Activated B cell treated with CpG ODN at 0.5 μM for 24 hours (primary cell): ENCODE measurements at regions not wholly inside any gene's neighbourhood (a gene's known extent, or its start where the extent isn't known, plus 50 kb on each side); places are given as distances from the start of the nearest gene placed in this dataset.

ENCODE experiments used
- ATAC-seq: fragments of 200-7000 bp; cut with Tn5 transposase; one replicate; pipeline ENCODE4 v1.10.0; 2021; ENCODE audit warnings: low read depth, mild to moderate bottlenecking, moderate library complexity
- CTCF ChIA-PET: fragments of 350-600 bp; sonication (Branson Sonifier 250); formaldehyde crosslinking; loops from one replicate; lab custom pipeline; 2021; ENCODE audit warnings: antibody characterized with exemption; lab: Charles Lee
- POLR2A ChIA-PET: fragments of 350-600 bp; sonication (Branson Sonifier 250); formaldehyde crosslinking; loops from one replicate; lab custom pipeline; 2021; ENCODE audit warnings: antibody characterized with exemption; lab: Charles Lee
- DNase-seq: peaks from one replicate; pipeline ENCODE4 v3.0.0; 2022
- H3K27ac Mint-ChIP-seq: one replicate; pipeline ENCODE4 v1.8.0; 2020; ENCODE audit warnings: mixed read lengths
- H3K27me3 Mint-ChIP-seq: one replicate; pipeline ENCODE4 v1.8.0; 2021; ENCODE audit warnings: mixed read lengths
- H3K36me3 Mint-ChIP-seq: one replicate; pipeline ENCODE4 v1.8.0; 2021; ENCODE audit warnings: low read depth, mixed read lengths
- H3K4me1 Mint-ChIP-seq: one replicate; pipeline ENCODE4 v1.8.0; 2021; ENCODE audit warnings: mixed read lengths
- H3K4me3 Mint-ChIP-seq: one replicate; pipeline ENCODE4 v1.8.0; 2020; ENCODE audit warnings: mild to moderate bottlenecking, mixed read lengths
- H3K9me3 Mint-ChIP-seq: one replicate; pipeline ENCODE4 v1.8.0; 2020; ENCODE audit warnings: mixed read lengths
- intact Hi-C: fragments of 100-400 bp; cut with micrococcal nuclease; formaldehyde crosslinking; loops from one replicate; pipeline ENCODE4 v1.15.1; 2024
- TF ChIP-seq, protein P1 (sequence below): fragments of 200-600 bp; IDR thresholded peaks from one replicate; pipeline ENCODE4 v1.8.0; 2022; ENCODE audit warnings: antibody characterized with exemption, mild to moderate bottlenecking

DNA sequence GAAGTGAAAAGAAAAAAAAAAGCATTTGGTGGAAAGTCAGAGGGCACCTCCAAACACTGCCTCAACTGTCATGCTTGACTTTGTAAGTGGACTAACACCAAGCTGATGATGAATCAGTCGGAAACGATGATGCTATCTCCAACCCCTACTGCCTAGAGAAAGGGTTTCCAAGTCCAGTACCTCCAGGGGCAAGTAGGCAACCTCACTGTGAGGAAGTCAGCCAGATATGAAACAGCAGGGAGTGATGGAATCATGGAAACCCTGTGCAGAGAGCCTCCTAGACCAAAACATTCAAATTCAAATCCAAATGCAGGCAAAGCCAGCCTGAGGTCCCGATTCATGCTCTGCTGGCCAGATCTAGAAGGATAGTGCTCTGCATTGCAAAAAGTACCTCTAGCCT, 100.9 kb upstream of the SERP2 start:
- no peak for ATAC-seq
- Mint-ChIP-seq H3K27ac (no peak overlapping the region), H3K4me1 (peaks cover 38% of the 10 kb centered on the region), H3K27me3 (no peaks in the 10 kb centered on the region), H3K36me3 (no peaks in the 10 kb centered on the region), H3K4me3 (no peak overlapping the region), H3K9me3 (no peaks in the 10 kb centered on the region)
- DNase-seq = no peak
- CTCF ChIA-PET = no interaction called here
- POLR2A ChIA-PET = interaction anchor here (0.7 to 2.2 kb wide), 2 partner anchors 10 to 131 kb away, joined by 6 to 14 read pairs; no protein-coding TSS in a partner anchor
- TF ChIP-seq, protein P1, sequence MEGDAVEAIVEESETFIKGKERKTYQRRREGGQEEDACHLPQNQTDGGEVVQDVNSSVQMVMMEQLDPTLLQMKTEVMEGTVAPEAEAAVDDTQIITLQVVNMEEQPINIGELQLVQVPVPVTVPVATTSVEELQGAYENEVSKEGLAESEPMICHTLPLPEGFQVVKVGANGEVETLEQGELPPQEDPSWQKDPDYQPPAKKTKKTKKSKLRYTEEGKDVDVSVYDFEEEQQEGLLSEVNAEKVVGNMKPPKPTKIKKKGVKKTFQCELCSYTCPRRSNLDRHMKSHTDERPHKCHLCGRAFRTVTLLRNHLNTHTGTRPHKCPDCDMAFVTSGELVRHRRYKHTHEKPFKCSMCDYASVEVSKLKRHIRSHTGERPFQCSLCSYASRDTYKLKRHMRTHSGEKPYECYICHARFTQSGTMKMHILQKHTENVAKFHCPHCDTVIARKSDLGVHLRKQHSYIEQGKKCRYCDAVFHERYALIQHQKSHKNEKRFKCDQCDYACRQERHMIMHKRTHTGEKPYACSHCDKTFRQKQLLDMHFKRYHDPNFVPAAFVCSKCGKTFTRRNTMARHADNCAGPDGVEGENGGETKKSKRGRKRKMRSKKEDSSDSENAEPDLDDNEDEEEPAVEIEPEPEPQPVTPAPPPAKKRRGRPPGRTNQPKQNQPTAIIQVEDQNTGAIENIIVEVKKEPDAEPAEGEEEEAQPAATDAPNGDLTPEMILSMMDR = no peak
- intact Hi-C loops = loop anchor here (5.0 to 10.0 kb wide), 2 partner anchors 645 to 1998 kb away; partner anchors contain the start of gene AKAP11

DNA sequence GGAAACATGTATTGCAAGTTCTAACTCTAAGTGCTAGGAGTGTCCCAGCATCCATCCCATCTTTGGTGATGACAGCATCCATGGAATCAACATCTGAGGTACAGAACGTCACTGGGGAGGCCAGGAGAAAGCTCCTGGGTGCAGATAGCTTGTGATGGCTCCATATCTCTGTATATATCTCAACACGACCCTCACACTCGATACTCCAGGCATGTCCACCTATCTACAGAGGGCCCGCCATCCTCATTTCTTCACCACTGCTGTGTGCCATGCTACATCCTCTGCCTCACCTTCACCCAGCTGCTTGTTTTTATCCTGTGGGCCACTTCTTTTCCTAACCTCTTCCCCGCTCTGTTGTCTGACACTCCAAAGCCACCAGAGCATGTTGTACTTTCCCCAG, 100.4 kb upstream of the SERP2 start:
- no peak for ATAC-seq
- POLR2A ChIA-PET = interaction anchor here (0.7 to 2.2 kb wide), 2 partner anchors 35 to 132 kb away, joined by 3 to 14 read pairs; no protein-coding TSS in a partner anchor
- no peak overlapping the region for H3K27ac Mint-ChIP-seq

DNA sequence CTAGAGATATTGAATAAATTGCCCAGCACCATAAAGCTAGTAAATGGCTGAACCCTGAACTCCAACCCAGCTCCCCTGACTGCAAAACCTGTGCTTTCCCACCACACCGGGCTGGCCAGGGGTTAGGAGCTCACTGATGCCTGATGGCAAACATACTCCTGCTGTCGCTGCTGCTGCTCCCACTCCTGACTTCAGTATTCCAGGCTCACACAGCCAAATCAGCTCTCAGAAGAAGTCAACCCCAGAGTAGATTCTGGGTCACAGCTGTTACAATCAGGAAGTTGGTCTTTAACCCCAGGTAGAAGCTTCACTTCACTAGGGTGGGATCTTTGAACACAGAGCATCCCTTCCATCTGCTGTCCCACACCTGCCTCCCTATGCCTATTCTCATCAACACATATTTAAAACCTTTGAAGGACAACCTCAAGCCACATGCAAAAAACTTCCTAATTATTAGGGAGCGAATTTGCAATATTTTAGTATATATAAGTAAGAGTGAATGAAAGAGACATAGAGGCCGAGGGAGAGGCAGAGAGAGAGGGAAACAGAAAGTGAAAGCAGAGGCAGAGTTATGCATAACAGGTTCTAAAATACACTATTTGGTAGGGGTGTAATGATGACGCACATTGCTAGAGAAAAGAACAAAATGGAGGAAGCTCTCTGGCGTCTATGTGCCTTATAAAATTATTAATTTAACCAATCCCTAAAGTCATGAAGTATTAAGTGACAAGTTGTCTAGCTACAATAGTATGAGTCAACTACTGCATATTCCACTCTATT, 99.4 kb upstream of the SERP2 start:
- TF ChIP-seq, protein P1 = no peak
- Mint-ChIP-seq H3K4me1 (peaks cover 44% of the 10 kb centered on the region), H3K27ac (peak overlapping the region; percentile 67), H3K4me3 (peak overlapping the region; percentile 56), H3K9me3 (no peaks in the 10 kb centered on the region), H3K36me3 (no peaks in the 10 kb centered on the region), H3K27me3 (peaks cover 2% of the 10 kb centered on the region)
- ChIA-PET CTCF (no interaction called here), POLR2A (interaction anchor here (0.7 to 2.2 kb wide), 6 partner anchors 15 to 1297 kb away, joined by 3 to 14 read pairs (median 4); no protein-coding TSS in a partner anchor)
- ATAC-seq (peak; percentile 86), DNase-seq (no peak)
- intact Hi-C loops = loop anchor here (1.0 to 10.0 kb wide), 5 partner anchors 15 to 1999 kb away; partner anchors contain the start of genes AKAP11, GPALPP1 and NUFIP1

More for the DNA sequence above, 100.4 kb upstream of the SERP2 start:
- Mint-ChIP-seq H3K36me3 (no peaks in the 10 kb centered on the region), H3K27me3 (peaks cover under 1% of the 10 kb centered on the region), H3K9me3 (no peaks in the 10 kb centered on the region), H3K4me3 (no peak overlapping the region), H3K4me1 (peaks cover 41% of the 10 kb centered on the region)
- TF ChIP-seq, protein P1 = no peak
- intact Hi-C loops = loop anchor here (5.0 to 10.0 kb wide), 2 partner anchors 644 to 1998 kb away; partner anchors contain the start of gene AKAP11
- no peak for DNase-seq
- CTCF ChIA-PET = no interaction called here

DNA sequence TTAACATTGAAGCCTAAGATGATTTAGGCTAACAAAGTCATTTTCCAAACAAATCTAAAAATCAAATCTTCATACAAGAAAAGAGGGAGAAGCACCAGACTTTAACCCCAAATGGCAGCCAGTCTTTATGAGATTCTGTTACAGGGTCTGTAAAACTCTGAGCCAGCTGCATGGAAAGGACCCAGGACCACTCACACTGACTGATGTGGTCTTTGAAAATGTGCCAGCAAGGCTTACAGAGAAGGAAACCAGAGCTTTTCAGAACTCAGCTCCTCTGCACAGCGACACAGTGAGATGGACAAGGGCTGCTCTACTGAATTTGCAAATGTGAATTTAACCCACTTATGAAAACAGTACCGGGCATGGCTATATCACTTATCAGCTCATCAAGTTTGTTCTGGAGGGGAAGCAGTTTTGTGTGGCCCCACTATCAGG, 98.8 kb upstream of the SERP2 start:
- Mint-ChIP-seq H3K36me3 (no peaks in the 10 kb centered on the region), H3K9me3 (no peaks in the 10 kb centered on the region), H3K4me1 (peaks cover 44% of the 10 kb centered on the region), H3K27me3 (peaks cover 2% of the 10 kb centered on the region), H3K27ac (peak overlapping the region; percentile 67), H3K4me3 (peak overlapping the region; percentile 56)
- ATAC-seq (peak; percentile 35), DNase-seq (no peak)
- TF ChIP-seq, protein P1 = no peak
- POLR2A ChIA-PET = interaction anchor here (0.9 to 2.2 kb wide), 4 partner anchors 16 to 160 kb away, joined by 4 to 14 read pairs (median 8); no protein-coding TSS in a partner anchor
- CTCF ChIA-PET = no interaction called here
- intact Hi-C loops = loop anchor here (1.0 to 10.0 kb wide), 5 partner anchors 15 to 2000 kb away; partner anchors contain the start of genes AKAP11, GPALPP1 and NUFIP1

DNA sequence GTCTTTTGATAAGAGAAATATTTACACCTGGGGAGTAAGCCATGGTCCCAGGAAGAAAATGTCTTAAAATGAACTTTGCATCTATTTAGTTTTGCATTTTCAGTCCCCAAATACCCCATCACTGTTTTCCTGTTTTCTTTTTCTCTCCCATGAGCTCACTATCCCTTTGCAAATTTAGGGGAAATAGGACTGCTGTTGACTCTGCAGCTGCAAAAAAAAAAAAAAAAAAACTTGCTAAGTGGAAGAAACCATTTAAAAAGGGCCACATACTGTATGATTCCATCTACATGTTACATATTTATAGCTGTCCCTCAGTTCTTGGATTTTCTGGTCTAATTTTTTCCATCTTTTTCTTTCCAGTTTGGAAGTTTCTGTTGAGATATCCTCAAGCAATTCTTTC, 98.2 kb upstream of the SERP2 start:
- CTCF ChIA-PET = no interaction called here
- intact Hi-C loops = loop anchor here (10.0 kb wide), 1 partner anchor 2001 kb away; the partner anchor contains the start of gene AKAP11
- DNase-seq (no peak), ATAC-seq (no peak)
- Mint-ChIP-seq H3K4me3 (peak overlapping the region; percentile 22), H3K4me1 (peaks cover 45% of the 10 kb centered on the region), H3K27me3 (peaks cover 8% of the 10 kb centered on the region), H3K27ac (peak overlapping the region; percentile 43), H3K9me3 (no peaks in the 10 kb centered on the region), H3K36me3 (no peaks in the 10 kb centered on the region)
- TF ChIP-seq, protein P1 = no peak
- POLR2A ChIA-PET = interaction anchor here (0.9 to 1.1 kb wide), 2 partner anchors 19 to 160 kb away, joined by 4 to 5 read pairs; no protein-coding TSS in a partner anchor
